ENCODE measurements at regions not wholly inside any gene's neighbourhood (a gene's known extent, or its start where the extent isn't known, plus 50 kb on each side); places are given as distances from the start of the nearest gene placed in this dataset.

GRCh38 chr15:61649046-61649445 lies 411.2 kb downstream of the VPS13C start:
- Mint-ChIP-seq H3K27me3 (peaks cover 9% of the 10 kb centered on the region), H3K4me3 (no peak overlapping the region), H3K4me1 (ENCODE audit: low read depth) (no peaks in the 10 kb centered on the region), H3K27ac (no peak overlapping the region), H3K36me3 (ENCODE audit: low read depth) (no peaks in the 10 kb centered on the region), H3K9me3 (no peaks in the 10 kb centered on the region)

GRCh38 chr15:61644550-61644949 lies 415.4 kb upstream of the RORA start:
- no peaks in the 10 kb centered on the region for H3K9me3 Mint-ChIP-seq
- peaks cover 9% of the 10 kb centered on the region for H3K27me3 Mint-ChIP-seq
- H3K4me3 Mint-ChIP-seq, result no peak overlapping the region
- no peaks in the 10 kb centered on the region for H3K4me1 Mint-ChIP-seq (ENCODE audit: low read depth)
- no peak overlapping the region for H3K27ac Mint-ChIP-seq
- H3K36me3 Mint-ChIP-seq (ENCODE audit: low read depth), result no peaks in the 10 kb centered on the region

GRCh38 chr15:61641645-61642044 lies 412.5 kb upstream of the RORA start:
- Mint-ChIP-seq H3K9me3 (no peaks in the 10 kb centered on the region), H3K27me3 (peaks cover 4% of the 10 kb centered on the region), H3K36me3 (ENCODE audit: low read depth) (no peaks in the 10 kb centered on the region), H3K4me3 (no peak overlapping the region), H3K27ac (no peak overlapping the region), H3K4me1 (ENCODE audit: low read depth) (no peaks in the 10 kb centered on the region)

GRCh38 chr15:61640756-61641155 lies 411.7 kb upstream of the RORA start:
- no peak overlapping the region for H3K27ac Mint-ChIP-seq
- H3K4me1 Mint-ChIP-seq (ENCODE audit: low read depth), result no peaks in the 10 kb centered on the region
- H3K27me3 Mint-ChIP-seq, result peaks cover 11% of the 10 kb centered on the region
- H3K9me3 Mint-ChIP-seq, result no peaks in the 10 kb centered on the region
- H3K4me3 Mint-ChIP-seq, result no peak overlapping the region
- no peaks in the 10 kb centered on the region for H3K36me3 Mint-ChIP-seq (ENCODE audit: low read depth)

GRCh38 chr15:61639491-61639890 lies 410.4 kb upstream of the RORA start:
- H3K9me3 Mint-ChIP-seq, result no peaks in the 10 kb centered on the region
- H3K4me3 Mint-ChIP-seq, result no peak overlapping the region
- peaks cover 12% of the 10 kb centered on the region for H3K27me3 Mint-ChIP-seq
- H3K27ac Mint-ChIP-seq, result no peak overlapping the region
- H3K36me3 Mint-ChIP-seq (ENCODE audit: low read depth), result no peaks in the 10 kb centered on the region
- H3K4me1 Mint-ChIP-seq (ENCODE audit: low read depth), result no peaks in the 10 kb centered on the region

GRCh38 chr15:61634837-61635236 lies 405.7 kb upstream of the RORA start:
- no peak overlapping the region for H3K4me3 Mint-ChIP-seq
- no peaks in the 10 kb centered on the region for H3K4me1 Mint-ChIP-seq (ENCODE audit: low read depth)
- H3K9me3 Mint-ChIP-seq, result no peaks in the 10 kb centered on the region
- peaks cover 24% of the 10 kb centered on the region for H3K27me3 Mint-ChIP-seq
- no peaks in the 10 kb centered on the region for H3K36me3 Mint-ChIP-seq (ENCODE audit: low read depth)
- H3K27ac Mint-ChIP-seq, result no peak overlapping the region

- Mint-ChIP-seq H3K27ac (no peak overlapping the region), H3K4me3 (no peak overlapping the region), H3K27me3 (peaks cover 20% of the 10 kb centered on the region), H3K9me3 (no peaks in the 10 kb centered on the region), H3K4me1 (ENCODE audit: low read depth) (no peaks in the 10 kb centered on the region), H3K36me3 (ENCODE audit: low read depth) (no peaks in the 10 kb centered on the region)
Observed at GRCh38 chr15:61633951-61634350, 404.8 kb upstream of the RORA start.

GRCh38 chr15:61629269-61629668 lies 400.2 kb upstream of the RORA start:
- H3K36me3 Mint-ChIP-seq (ENCODE audit: low read depth), result no peaks in the 10 kb centered on the region
- peaks cover 22% of the 10 kb centered on the region for H3K27me3 Mint-ChIP-seq
- H3K4me3 Mint-ChIP-seq, result no peak overlapping the region
- no peaks in the 10 kb centered on the region for H3K4me1 Mint-ChIP-seq (ENCODE audit: low read depth)
- no peaks in the 10 kb centered on the region for H3K9me3 Mint-ChIP-seq
- no peak overlapping the region for H3K27ac Mint-ChIP-seq

GRCh38 chr15:61624950-61625349 lies 395.8 kb upstream of the RORA start:
- no peak overlapping the region for H3K27ac Mint-ChIP-seq
- no peak overlapping the region for H3K4me3 Mint-ChIP-seq
- no peaks in the 10 kb centered on the region for H3K4me1 Mint-ChIP-seq (ENCODE audit: low read depth)
- H3K36me3 Mint-ChIP-seq (ENCODE audit: low read depth), result no peaks in the 10 kb centered on the region
- H3K27me3 Mint-ChIP-seq, result peaks cover 14% of the 10 kb centered on the region
- no peaks in the 10 kb centered on the region for H3K9me3 Mint-ChIP-seq

GRCh38 chr15:61623746-61624145 lies 394.6 kb upstream of the RORA start:
- H3K27me3 Mint-ChIP-seq, result peaks cover 12% of the 10 kb centered on the region
- H3K27ac Mint-ChIP-seq, result no peak overlapping the region
- H3K4me1 Mint-ChIP-seq (ENCODE audit: low read depth), result no peaks in the 10 kb centered on the region
- H3K9me3 Mint-ChIP-seq, result no peaks in the 10 kb centered on the region
- no peak overlapping the region for H3K4me3 Mint-ChIP-seq
- no peaks in the 10 kb centered on the region for H3K36me3 Mint-ChIP-seq (ENCODE audit: low read depth)

- peaks cover 4% of the 10 kb centered on the region for H3K27me3 Mint-ChIP-seq
- H3K36me3 Mint-ChIP-seq (ENCODE audit: low read depth), result no peaks in the 10 kb centered on the region
- H3K4me1 Mint-ChIP-seq (ENCODE audit: low read depth), result no peaks in the 10 kb centered on the region
- no peaks in the 10 kb centered on the region for H3K9me3 Mint-ChIP-seq
- no peak overlapping the region for H3K27ac Mint-ChIP-seq
- no peak overlapping the region for H3K4me3 Mint-ChIP-seq
Observed at GRCh38 chr15:61621865-61622264, 392.8 kb upstream of the RORA start.

- Mint-ChIP-seq H3K36me3 (ENCODE audit: low read depth) (no peaks in the 10 kb centered on the region), H3K4me3 (no peak overlapping the region), H3K9me3 (no peaks in the 10 kb centered on the region), H3K27ac (no peak overlapping the region), H3K27me3 (peaks cover 4% of the 10 kb centered on the region), H3K4me1 (ENCODE audit: low read depth) (no peaks in the 10 kb centered on the region)
Observed at GRCh38 chr15:61621146-61621545, 392.0 kb upstream of the RORA start.

GRCh38 chr15:61620151-61620550 lies 391.0 kb upstream of the RORA start:
- Mint-ChIP-seq H3K9me3 (no peaks in the 10 kb centered on the region), H3K27ac (no peak overlapping the region), H3K27me3 (peaks cover 6% of the 10 kb centered on the region)

GRCh38 chr15:61613729-61614128 lies 384.6 kb upstream of the RORA start:
- H3K9me3 Mint-ChIP-seq, result peaks cover 16% of the 10 kb centered on the region
- no peaks in the 10 kb centered on the region for H3K4me1 Mint-ChIP-seq (ENCODE audit: low read depth)
- peaks cover 29% of the 10 kb centered on the region for H3K27me3 Mint-ChIP-seq
- no peaks in the 10 kb centered on the region for H3K36me3 Mint-ChIP-seq (ENCODE audit: low read depth)
- H3K27ac Mint-ChIP-seq, result no peak overlapping the region
- no peak overlapping the region for H3K4me3 Mint-ChIP-seq

More at GRCh38 chr15:61620151-61620550, 391.0 kb upstream of the RORA start:
- no peak overlapping the region for H3K4me3 Mint-ChIP-seq
- H3K4me1 Mint-ChIP-seq (ENCODE audit: low read depth), result no peaks in the 10 kb centered on the region
- no peaks in the 10 kb centered on the region for H3K36me3 Mint-ChIP-seq (ENCODE audit: low read depth)

- Mint-ChIP-seq H3K9me3 (peaks cover 16% of the 10 kb centered on the region), H3K36me3 (ENCODE audit: low read depth) (no peaks in the 10 kb centered on the region), H3K27ac (no peak overlapping the region), H3K4me3 (no peak overlapping the region), H3K4me1 (ENCODE audit: low read depth) (no peaks in the 10 kb centered on the region), H3K27me3 (peaks cover 29% of the 10 kb centered on the region)
Observed at GRCh38 chr15:61613138-61613537, 384.0 kb upstream of the RORA start.

- Mint-ChIP-seq H3K36me3 (ENCODE audit: low read depth) (no peaks in the 10 kb centered on the region), H3K4me1 (ENCODE audit: low read depth) (no peaks in the 10 kb centered on the region), H3K27me3 (peaks cover 32% of the 10 kb centered on the region), H3K27ac (no peak overlapping the region), H3K4me3 (no peak overlapping the region), H3K9me3 (peaks cover 16% of the 10 kb centered on the region)
Observed at GRCh38 chr15:61612111-61612510, 383.0 kb upstream of the RORA start.
